ENCODE measurements at regions not wholly inside any gene's neighbourhood (a gene's known extent, or its start where the extent isn't known, plus 50 kb on each side); places are given as distances from the start of the nearest gene placed in this dataset.
A peak's percentile ranks its signal among the peaks of the same experiment; 100 is the strongest.
"Not testable (repeated sequence)": the region's sequence is repeated elsewhere in the genome, so short reads cannot be mapped to it uniquely, and the experiment has no call there.

DNA sequence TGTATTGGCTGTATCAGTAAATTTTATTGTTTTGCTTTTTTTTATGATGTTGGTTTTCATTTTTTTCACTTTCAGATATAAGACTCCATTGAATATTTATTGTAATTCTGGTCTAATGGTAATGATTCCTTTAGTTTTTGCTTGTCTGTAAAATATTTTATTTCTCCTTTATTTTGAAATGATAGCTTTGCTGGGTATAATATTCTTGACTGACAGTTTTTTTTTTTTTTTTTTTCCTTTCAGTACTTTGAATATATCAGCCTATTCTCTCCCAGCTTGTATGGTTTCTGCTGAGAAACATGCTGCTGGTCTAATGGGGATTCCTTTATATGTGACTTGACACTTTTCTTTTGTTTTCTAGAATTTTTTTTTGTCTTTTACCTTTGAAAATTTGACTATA lies 195.1 kb upstream of the SLC38A2 start:
- intact Hi-C loops (cut with DNase I) = no loop called here
- ATAC-seq (no peak), DNase-seq (no peak)
- H3K27me3 ChIP-seq = no peaks in the 10 kb centered on the region
- peaks cover 0 to 2% (median 0%) of the 10 kb centered on the region in 4 donors for H3K4me1 ChIP-seq
- H3K27ac ChIP-seq = no peak overlapping the region
- H3K4me3 ChIP-seq = no peak overlapping the region
- H3K36me3 ChIP-seq = no peaks in the 10 kb centered on the region
- H3K9me3 ChIP-seq = peaks cover 0 to 20% (median 0%) of the 10 kb centered on the region in 4 donors
- no peak for TF ChIP-seq POLR2A (IDR thresholded peaks at IDR 0.05)
- TF ChIP-seq, protein P1, sequence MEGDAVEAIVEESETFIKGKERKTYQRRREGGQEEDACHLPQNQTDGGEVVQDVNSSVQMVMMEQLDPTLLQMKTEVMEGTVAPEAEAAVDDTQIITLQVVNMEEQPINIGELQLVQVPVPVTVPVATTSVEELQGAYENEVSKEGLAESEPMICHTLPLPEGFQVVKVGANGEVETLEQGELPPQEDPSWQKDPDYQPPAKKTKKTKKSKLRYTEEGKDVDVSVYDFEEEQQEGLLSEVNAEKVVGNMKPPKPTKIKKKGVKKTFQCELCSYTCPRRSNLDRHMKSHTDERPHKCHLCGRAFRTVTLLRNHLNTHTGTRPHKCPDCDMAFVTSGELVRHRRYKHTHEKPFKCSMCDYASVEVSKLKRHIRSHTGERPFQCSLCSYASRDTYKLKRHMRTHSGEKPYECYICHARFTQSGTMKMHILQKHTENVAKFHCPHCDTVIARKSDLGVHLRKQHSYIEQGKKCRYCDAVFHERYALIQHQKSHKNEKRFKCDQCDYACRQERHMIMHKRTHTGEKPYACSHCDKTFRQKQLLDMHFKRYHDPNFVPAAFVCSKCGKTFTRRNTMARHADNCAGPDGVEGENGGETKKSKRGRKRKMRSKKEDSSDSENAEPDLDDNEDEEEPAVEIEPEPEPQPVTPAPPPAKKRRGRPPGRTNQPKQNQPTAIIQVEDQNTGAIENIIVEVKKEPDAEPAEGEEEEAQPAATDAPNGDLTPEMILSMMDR (IDR thresholded peaks at IDR 0.05) = no peak

DNA sequence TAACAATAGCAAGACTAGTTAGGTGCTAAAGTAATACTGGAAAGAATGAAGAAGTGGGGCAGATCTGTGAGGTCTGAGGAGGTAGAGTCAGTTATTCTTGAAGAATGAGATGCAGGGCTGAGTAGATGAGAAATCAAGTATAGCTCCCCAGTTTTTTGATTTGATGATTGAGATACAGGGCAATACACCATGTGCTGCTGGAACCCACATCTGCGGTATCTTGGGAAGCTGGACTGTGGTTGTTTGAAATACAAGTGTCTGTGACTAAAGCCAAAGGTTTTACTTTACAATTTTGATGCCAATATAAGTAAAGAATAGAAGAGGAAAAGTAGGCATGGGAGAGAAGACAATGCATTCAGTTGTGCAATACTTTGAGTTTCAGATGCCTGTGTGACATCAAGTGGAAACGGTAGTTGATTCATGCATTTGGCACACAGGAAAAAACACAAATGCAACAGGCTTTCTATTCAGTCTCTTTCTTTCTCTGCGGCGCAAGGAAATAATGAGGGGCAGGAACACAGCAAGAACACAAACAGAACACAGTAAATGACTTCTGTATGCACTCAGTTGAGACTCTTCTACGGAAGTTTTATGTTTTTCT lies 190.2 kb upstream of the SLC38A2 start:
- DNase-seq = no peak
- ATAC-seq = peak; percentile 53 to 84 (median 66)
- H3K27ac ChIP-seq = peak overlapping the region in 2 of 3 donors; percentile 16 to 19
- 48% methylated on average over 4 of the region's 5 CpGs for WGBS (ENCODE audit: insufficient coverage, low coverage, low lambda C conversion rate, missing lambda C conversion rate)
- peaks cover 0 to 7% (median 0%) of the 10 kb centered on the region in 4 donors for H3K4me1 ChIP-seq
- no peak overlapping the region for H3K4me3 ChIP-seq
- intact Hi-C loops (cut with DNase I) = no loop called here
- H3K27me3 ChIP-seq = no peaks in the 10 kb centered on the region
- no peaks in the 10 kb centered on the region for H3K36me3 ChIP-seq
- TF ChIP-seq POLR2A (IDR thresholded peaks at IDR 0.05) = no peak
- TF ChIP-seq, protein P1 (IDR thresholded peaks at IDR 0.05) = no peak
- peaks cover 0 to 14% (median 0%) of the 10 kb centered on the region in 4 donors for H3K9me3 ChIP-seq

DNA sequence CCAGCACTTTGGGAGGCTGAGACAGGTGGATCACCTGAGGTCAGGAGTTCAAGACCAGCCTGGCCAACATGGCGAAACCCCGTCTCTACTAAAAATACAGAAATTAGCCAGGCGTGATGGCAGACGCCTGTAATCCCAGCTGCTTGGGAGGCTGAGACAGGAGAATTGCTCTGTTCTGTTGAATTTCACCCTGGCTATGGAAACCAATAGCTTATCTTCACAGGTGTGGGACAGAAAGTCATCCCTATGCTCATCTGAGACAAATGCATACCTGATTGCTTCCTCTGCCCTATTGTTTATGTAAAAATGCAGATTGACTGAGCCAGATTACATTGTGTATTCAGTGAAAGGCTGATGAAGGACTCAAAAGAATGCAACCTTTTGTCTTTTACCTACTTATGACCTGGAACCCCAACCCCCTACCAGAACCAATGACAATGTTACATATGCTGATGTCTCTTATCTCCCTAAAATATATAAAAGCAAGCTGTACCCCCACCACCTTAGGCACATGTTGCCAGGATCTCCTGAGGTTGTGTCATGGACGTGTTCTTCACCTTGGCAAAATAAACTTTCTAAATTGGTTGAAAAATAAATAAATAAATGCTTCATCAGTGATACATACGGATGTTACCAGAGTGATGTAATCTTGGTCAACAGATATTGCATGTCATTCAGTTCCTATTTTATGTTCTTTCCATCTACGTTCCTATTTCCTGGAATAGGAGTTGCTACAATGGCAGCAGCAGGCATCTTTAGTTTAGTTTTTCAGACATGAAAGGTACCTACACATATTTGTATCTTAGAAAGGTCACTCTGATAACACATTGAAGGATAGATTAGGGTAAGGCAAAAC lies 189.4 kb upstream of the SLC38A2 start:
- intact Hi-C loops (cut with DNase I); H3K4me3 ChIP-seq; H3K4me1 ChIP-seq; H3K9me3 ChIP-seq; H3K36me3 ChIP-seq; DNase-seq; H3K27me3 ChIP-seq: not testable (repeated sequence)
- ATAC-seq = peak in 2 of 4 donors; percentile 46 to 71
- WGBS (ENCODE audit: insufficient coverage, low coverage, low lambda C conversion rate, missing lambda C conversion rate) = 59% methylated on average over 7 of the region's 7 CpGs
- H3K27ac ChIP-seq = peak overlapping the region in 2 of 3 donors; percentile 16 to 19

DNA sequence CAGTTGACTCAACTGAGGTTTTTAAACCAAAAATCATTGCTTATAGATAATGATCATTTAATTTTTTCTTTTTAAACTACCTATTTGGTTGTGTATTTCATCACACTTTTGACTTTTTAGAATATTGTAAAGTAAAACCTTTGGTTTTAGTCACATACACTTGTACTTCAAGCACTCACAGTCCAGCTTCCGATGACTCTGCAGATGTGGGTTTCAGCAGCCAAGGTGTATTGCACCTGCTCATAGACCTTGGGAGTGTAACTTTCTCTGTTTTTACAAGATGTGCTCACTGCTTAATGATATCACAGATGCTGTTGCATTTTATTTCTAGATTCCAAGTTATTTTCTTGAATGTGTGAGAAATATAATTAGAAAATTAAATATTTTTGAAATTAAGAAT lies 188.3 kb upstream of the SLC38A2 start:
- peaks cover 0 to 14% (median 3%) of the 10 kb centered on the region in 4 donors for H3K4me1 ChIP-seq
- no peaks in the 10 kb centered on the region for H3K27me3 ChIP-seq
- ATAC-seq (no peak), DNase-seq (no peak)
- H3K9me3 ChIP-seq = peaks cover 0 to 5% (median 0%) of the 10 kb centered on the region in 4 donors
- no peak overlapping the region for H3K4me3 ChIP-seq
- TF ChIP-seq POLR2A (IDR thresholded peaks at IDR 0.05) = no peak
- TF ChIP-seq, protein P1 (IDR thresholded peaks at IDR 0.05) = no peak
- H3K27ac ChIP-seq = no peak overlapping the region
- WGBS (ENCODE audit: insufficient coverage, low coverage, low lambda C conversion rate, missing lambda C conversion rate) = 100% methylated on average over 1 of the region's 1 CpG
- H3K36me3 ChIP-seq = no peaks in the 10 kb centered on the region
- intact Hi-C loops (cut with DNase I) = no loop called here

DNA sequence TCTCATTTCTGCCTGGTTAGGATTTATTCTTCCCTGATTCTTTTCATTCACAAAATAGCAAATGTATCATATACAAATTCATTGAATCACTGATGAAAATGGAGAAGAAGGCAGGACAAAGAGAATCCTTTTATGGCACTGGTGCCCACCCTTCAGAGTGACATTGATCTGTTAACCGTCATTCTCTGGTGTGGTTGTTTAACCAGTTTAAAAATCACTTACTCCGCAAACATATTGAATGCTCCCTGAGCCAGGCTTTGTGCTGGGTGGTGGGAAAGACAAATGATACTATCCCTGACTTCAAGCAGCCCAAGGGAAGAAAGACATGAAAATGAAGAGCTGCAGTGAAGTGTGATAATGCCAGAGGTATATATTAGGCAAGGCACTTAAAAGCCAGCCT lies 187.5 kb upstream of the SLC38A2 start:
- Histone ChIP-seq H3K4me1 (peaks cover 0 to 17% (median 5%) of the 10 kb centered on the region in 4 donors), H3K36me3 (no peaks in the 10 kb centered on the region), H3K27me3 (no peaks in the 10 kb centered on the region), H3K9me3 (peaks cover 0 to 5% (median 0%) of the 10 kb centered on the region in 4 donors), H3K4me3 (no peak overlapping the region), H3K27ac (no peak overlapping the region)
- intact Hi-C loops (cut with DNase I) = no loop called here
- ATAC-seq (no peak), DNase-seq (no peak)
- WGBS (ENCODE audit: insufficient coverage, low coverage, low lambda C conversion rate, missing lambda C conversion rate) = 32% methylated on average over 2 of the region's 2 CpGs
- TF ChIP-seq, protein P1 (IDR thresholded peaks at IDR 0.05) = no peak
- TF ChIP-seq POLR2A (IDR thresholded peaks at IDR 0.05) = no peak

Measured in right lobe of liver (tissue), 6 donors.